Stomach (tissue), 8 donors: ENCODE measurements at regions not wholly inside any gene's neighbourhood (a gene's known extent, or its start where the extent isn't known, plus 50 kb on each side); places are given as distances from the start of the nearest gene placed in this dataset.

Source experiments
- DNase-seq, 2 donors: peaks; one replicate each; pipeline versions ENCODE4 v3.0.0 to v3.0.0-alpha.2; 2013 to 2019
- H3K27ac ChIP-seq, 5 donors: fragments of 200-600 bp in 4 of 5; sonication (generic) in 4 of 5; one replicate each; pipeline ENCODE4 v1.5.1; 2013 to 2019; ENCODE audit warnings: mild to moderate bottlenecking in 1 of 5, moderate library complexity in 1 of 5
- H3K27me3 ChIP-seq, 3 donors: fragments of 200-600 bp; sonication (generic); one replicate each; pipeline ENCODE4 v1.5.1; 2017 to 2019; ENCODE audit warnings: mixed run types in 1 of 3
- H3K36me3 ChIP-seq, 4 donors: fragments of 200-600 bp; sonication (generic); 1 replicate in 3 of 4; 2 replicates in 1 of 4; pipeline ENCODE4 v1.5.1; 2016 to 2019
- H3K4me1 ChIP-seq, 4 donors: fragments of 200-600 bp; sonication (generic); one replicate each; pipeline ENCODE4 v1.5.1; 2016 to 2019
- H3K4me3 ChIP-seq, 4 donors: fragments of 200-600 bp; sonication (generic) in 3 of 4; one replicate each; pipeline ENCODE4 v1.5.1; 2016 to 2019; ENCODE audit warnings: mild to moderate bottlenecking in 1 of 4
- H3K9me3 ChIP-seq, 4 donors: fragments of 200-600 bp; sonication (generic); one replicate each; pipeline ENCODE4 v1.5.1; 2016 to 2019
- CTCF ChIP-seq, 7 experiments: fragments of 450-650 bp in 4 of 7; fragments of 200-600 bp in 3 of 7; sonication (generic) in 3 of 7; IDR thresholded peaks; one replicate each; pipeline ENCODE4 v1.5.1; 2016 to 2019; ENCODE audit warnings: antibody characterized with exemption in 7 of 7, control low read depth in 2 of 7, mild to moderate bottlenecking in 1 of 7
- EP300 ChIP-seq: sonication (generic); formaldehyde crosslinking; IDR thresholded peaks from one replicate; pipeline ENCODE4 v1.6.1; 2017; ENCODE audit warnings: antibody characterized with exemption
- POLR2A ChIP-seq, 4 donors: fragments of 450-650 bp; IDR thresholded peaks; one replicate each; pipeline ENCODE4 v1.6.1; 2016; ENCODE audit warnings: antibody characterized with exemption in 4 of 4, control low read depth in 2 of 4, mild to moderate bottlenecking in 1 of 4, moderate library complexity in 1 of 4
- POLR2AphosphoS5 ChIP-seq, 3 donors: sonication (generic); formaldehyde crosslinking; IDR thresholded peaks; one replicate each; pipeline ENCODE4 v1.6.1; 2016; ENCODE audit warnings: antibody characterized with exemption in 3 of 3
- WGBS, 5 donors: extraction: QIAGEN DNeasy Blood & Tissue Kit in 3 of 5; methylation state at CpG; one replicate each; pipeline versions ENCODE4 v1.1.5 to v1.1.7; 2013 to 2018; 5-methylcytosine and 5-hydroxymethylcytosine counted together
- intact Hi-C: fragments of 100-400 bp; cut with DNase I; formaldehyde crosslinking; loops from one replicate; pipeline ENCODE4 v1.15.1; 2023; ENCODE audit warnings: low total_unique reads
- donor health status: healthy with polysubstance abuse.
- donor health status: Bipolar disorder and iron deficiency.
- donor health status: healthy.

DNA sequence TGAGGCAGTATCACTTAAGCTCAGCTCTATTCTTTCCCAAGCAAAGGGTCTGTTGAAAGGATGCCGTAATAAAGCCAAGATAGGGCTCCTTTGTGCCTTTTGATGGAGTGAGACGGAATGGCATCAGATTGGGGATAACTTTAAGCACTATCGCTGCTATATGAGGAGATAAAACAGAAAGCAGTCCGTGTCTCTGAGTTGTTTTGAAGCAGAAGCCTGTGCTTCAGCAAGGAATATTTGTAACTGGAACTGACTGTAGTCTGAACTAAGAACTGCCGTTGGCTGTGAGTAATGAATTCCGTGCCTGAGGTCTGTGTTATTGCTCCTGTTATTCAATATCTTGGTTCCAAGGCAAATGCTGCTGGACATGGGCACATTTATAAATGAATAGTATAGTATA, 297.4 kb downstream of the ANKRD50 start:
- WGBS, 5 donors, result 72 to 86% (median 84%) methylated on average over 6 of the region's 6 CpGs
- no peaks in the 10 kb centered on the region for H3K36me3 ChIP-seq
- DNase-seq, result no peak
- no peaks in the 10 kb centered on the region for H3K4me1 ChIP-seq
- H3K27me3 ChIP-seq, result no peaks in the 10 kb centered on the region
- no peak overlapping the region for H3K27ac ChIP-seq
- TF ChIP-seq EP300 (no peak), CTCF (IDR thresholded peaks at IDR 0.05) (no peak), POLR2AphosphoS5 (IDR thresholded peaks at IDR 0.05) (no peak), POLR2A (IDR thresholded peaks at IDR 0.05) (no peak)
- intact Hi-C loops, result no loop called here
- no peak overlapping the region for H3K4me3 ChIP-seq
- H3K9me3 ChIP-seq, result no peaks in the 10 kb centered on the region

GRCh38 chr4:124417371-124417770, 295.2 kb downstream of the ANKRD50 start:
- intact Hi-C loops, result no loop called here
- H3K36me3 ChIP-seq, result no peaks in the 10 kb centered on the region
- no peak for TF ChIP-seq EP300
- TF ChIP-seq CTCF (IDR thresholded peaks at IDR 0.05), result no peak
- TF ChIP-seq POLR2A (IDR thresholded peaks at IDR 0.05), result no peak
- no peak for TF ChIP-seq POLR2AphosphoS5 (IDR thresholded peaks at IDR 0.05)
- H3K4me1 ChIP-seq, result no peaks in the 10 kb centered on the region
- no peaks in the 10 kb centered on the region for H3K9me3 ChIP-seq
- no peak overlapping the region for H3K4me3 ChIP-seq
- H3K27me3 ChIP-seq, result no peaks in the 10 kb centered on the region
- no peak for DNase-seq
- H3K27ac ChIP-seq, result no peak overlapping the region
- WGBS, 5 donors, result 54 to 82% (median 75%) methylated on average over 2 of the region's 2 CpGs

GRCh38 chr4:124420166-124420695, 292.3 kb downstream of the ANKRD50 start:
- no peaks in the 10 kb centered on the region for H3K9me3 ChIP-seq
- 86 to 93% (median 88%) methylated on average over 3 of the region's 3 CpGs for WGBS, 5 donors
- intact Hi-C loops, result no loop called here
- no peak overlapping the region for H3K4me3 ChIP-seq
- no peak for TF ChIP-seq POLR2AphosphoS5 (IDR thresholded peaks at IDR 0.05)
- no peak for TF ChIP-seq POLR2A (IDR thresholded peaks at IDR 0.05)
- no peak for TF ChIP-seq CTCF (IDR thresholded peaks at IDR 0.05)
- no peak for TF ChIP-seq EP300
- DNase-seq, result no peak
- H3K36me3 ChIP-seq, result no peaks in the 10 kb centered on the region
- no peak overlapping the region for H3K27ac ChIP-seq
- H3K4me1 ChIP-seq, result no peaks in the 10 kb centered on the region
- no peaks in the 10 kb centered on the region for H3K27me3 ChIP-seq

DNA sequence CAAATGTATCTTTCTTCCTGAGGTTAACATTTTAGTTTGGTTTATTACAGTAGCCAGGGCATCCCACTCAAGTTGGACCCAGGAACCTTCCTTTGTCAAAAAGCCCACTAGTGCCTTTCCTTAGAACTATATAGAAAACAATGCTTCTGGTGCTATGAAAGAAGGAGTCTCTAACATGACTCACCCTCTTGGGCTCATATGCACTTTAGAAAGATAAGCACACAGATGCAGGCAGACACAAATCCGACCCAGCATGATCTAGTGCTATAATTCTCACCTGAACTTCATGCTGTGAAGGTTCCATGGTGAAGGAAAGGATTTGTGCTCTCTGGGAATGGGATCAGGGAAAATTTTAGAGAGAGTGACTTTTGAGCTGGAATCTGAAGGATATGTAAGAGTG, 289.4 kb downstream of the ANKRD50 start:
- Histone ChIP-seq H3K27ac (no peak overlapping the region), H3K27me3 (no peaks in the 10 kb centered on the region), H3K36me3 (no peaks in the 10 kb centered on the region), H3K9me3 (no peaks in the 10 kb centered on the region), H3K4me1 (peaks cover 0 to 6% (median 2%) of the 10 kb centered on the region in 4 donors), H3K4me3 (no peak overlapping the region)
- TF ChIP-seq POLR2A (IDR thresholded peaks at IDR 0.05) (no peak), POLR2AphosphoS5 (IDR thresholded peaks at IDR 0.05) (no peak), EP300 (no peak), CTCF (IDR thresholded peaks at IDR 0.05) (no peak)
- no peak for DNase-seq
- 21 to 60% (median 48%) methylated on average over 1 of the region's 1 CpG for WGBS, 5 donors
- intact Hi-C loops, result no loop called here
